ENCODE measurements at regions not wholly inside any gene's neighbourhood (a gene's known extent, or its start where the extent isn't known, plus 50 kb on each side); places are given as distances from the start of the nearest gene placed in this dataset.

- no peak overlapping the region for H3K4me3 ChIP-seq
- H3K4me1 ChIP-seq = no peaks in the 10 kb centered on the region
- FAIRE-seq = no peak
- ATAC-seq = no peak
- DNase-seq = no peak
- intact Hi-C loops (cut with DNase I) = no loop called here
- H3K27ac ChIP-seq = no peak overlapping the region
- 82 to 92% methylated on average over 3 of the region's 3 CpGs for WGBS, 2 donors
- no peak for TF ChIP-seq CTCF (IDR thresholded peaks at IDR 0.05)
- no peaks in the 10 kb centered on the region for H3K36me3 ChIP-seq
- no peaks in the 10 kb centered on the region for H3K27me3 ChIP-seq
- no peaks in the 10 kb centered on the region for H3K9me3 ChIP-seq
Observed at GRCh38 chr2:82124629-82125028, 1820.1 kb upstream of the LRRTM1 start.

- H3K4me1 ChIP-seq = no peaks in the 10 kb centered on the region
- no peak for DNase-seq
- ATAC-seq = no peak
- intact Hi-C loops (cut with DNase I) = no loop called here
- H3K9me3 ChIP-seq = no peaks in the 10 kb centered on the region
- FAIRE-seq = no peak
- H3K27ac ChIP-seq = no peak overlapping the region
- no peaks in the 10 kb centered on the region for H3K36me3 ChIP-seq
- no peak for TF ChIP-seq CTCF (IDR thresholded peaks at IDR 0.05)
- 87 to 91% methylated on average over 5 of the region's 5 CpGs for WGBS, 2 donors
- H3K27me3 ChIP-seq = no peaks in the 10 kb centered on the region
- H3K4me3 ChIP-seq = no peak overlapping the region
Observed at GRCh38 chr2:82120654-82121053, 1816.1 kb upstream of the LRRTM1 start.

GRCh38 chr2:82120115-82120514 lies 1815.6 kb upstream of the LRRTM1 start:
- Histone ChIP-seq H3K4me3 (no peak overlapping the region), H3K9me3 (no peaks in the 10 kb centered on the region), H3K4me1 (no peaks in the 10 kb centered on the region), H3K27ac (no peak overlapping the region), H3K36me3 (no peaks in the 10 kb centered on the region), H3K27me3 (no peaks in the 10 kb centered on the region)
- 17 to 21% methylated on average over 2 of the region's 2 CpGs for WGBS, 2 donors
- peak in 3 of 4 donors; percentile 38 to 76 (median 75) for ATAC-seq
- no peak for FAIRE-seq
- no peak for TF ChIP-seq CTCF (IDR thresholded peaks at IDR 0.05)
- no peak for DNase-seq
- intact Hi-C loops (cut with DNase I) = no loop called here

- Histone ChIP-seq H3K27ac (no peak overlapping the region), H3K4me1 (no peaks in the 10 kb centered on the region), H3K4me3 (no peak overlapping the region), H3K27me3 (no peaks in the 10 kb centered on the region), H3K36me3 (no peaks in the 10 kb centered on the region), H3K9me3 (no peaks in the 10 kb centered on the region)
- intact Hi-C loops (cut with DNase I) = no loop called here
- no peak for FAIRE-seq
- TF ChIP-seq CTCF (IDR thresholded peaks at IDR 0.05) = no peak
- no peak for ATAC-seq
- DNase-seq = no peak
- 79 to 92% methylated on average over 3 of the region's 3 CpGs for WGBS, 2 donors
Observed at GRCh38 chr2:82109418-82109817, 1804.9 kb upstream of the LRRTM1 start.

GRCh38 chr2:82098617-82099016 lies 1794.1 kb upstream of the LRRTM1 start:
- H3K4me1 ChIP-seq = no peaks in the 10 kb centered on the region
- no peaks in the 10 kb centered on the region for H3K9me3 ChIP-seq
- H3K4me3 ChIP-seq = no peak overlapping the region
- no peaks in the 10 kb centered on the region for H3K36me3 ChIP-seq
- ATAC-seq (no peak), DNase-seq (no peak), FAIRE-seq (no peak)
- H3K27ac ChIP-seq = no peak overlapping the region
- TF ChIP-seq CTCF (IDR thresholded peaks at IDR 0.05) = no peak
- H3K27me3 ChIP-seq = no peaks in the 10 kb centered on the region
- intact Hi-C loops (cut with DNase I) = no loop called here
- 90 to 91% methylated on average over 1 of the region's 1 CpG for WGBS, 2 donors

All from pancreas (tissue), 10 donors.